GM19467 (cell line): ENCODE measurements at regions not wholly inside any gene's neighbourhood (a gene's known extent, or its start where the extent isn't known, plus 50 kb on each side); places are given as distances from the start of the nearest gene placed in this dataset.

Source experiments
- ATAC-seq: cut with Tn5 transposase; IDR thresholded peaks from one replicate; pipeline ENCODE4 v1.9.1; 2021; ENCODE audit warnings: mild to moderate bottlenecking, moderate library complexity; ENCODE audit not compliant: unreplicated experiment

DNA sequence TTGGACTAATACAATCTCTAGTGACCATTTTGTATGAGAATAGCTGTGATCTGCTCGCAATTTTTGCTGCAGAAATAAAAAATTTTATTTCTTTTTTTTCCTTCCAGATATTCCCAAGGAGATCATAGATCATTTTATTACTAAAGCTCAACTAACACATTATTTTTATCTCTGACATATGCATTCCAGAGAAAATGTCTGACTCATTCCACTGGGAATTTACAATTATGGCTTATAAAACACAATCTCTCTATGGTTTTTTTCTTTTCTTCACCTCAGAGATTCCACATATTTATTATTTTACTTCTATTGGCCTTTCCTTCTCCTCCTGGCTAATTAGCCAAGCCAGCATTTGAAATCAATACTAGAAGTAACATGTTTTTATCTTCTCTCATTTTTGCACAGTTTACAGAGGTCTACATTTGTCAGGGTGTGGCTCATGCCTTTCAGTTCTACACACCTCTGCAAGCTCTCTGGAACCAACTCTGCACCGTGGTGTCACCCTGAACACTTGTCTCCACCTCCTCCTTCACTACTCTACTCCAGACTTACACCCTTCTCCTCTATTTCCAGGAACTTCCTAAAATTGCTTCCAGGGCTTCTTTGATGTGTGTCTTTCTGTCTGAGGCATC is 59.8 kb upstream of the GPM6A start:
- no peak for ATAC-seq

- ATAC-seq, result no peak
Observed at GRCh38 chr4:175873707-175874106, 61.6 kb upstream of the GPM6A start.

DNA sequence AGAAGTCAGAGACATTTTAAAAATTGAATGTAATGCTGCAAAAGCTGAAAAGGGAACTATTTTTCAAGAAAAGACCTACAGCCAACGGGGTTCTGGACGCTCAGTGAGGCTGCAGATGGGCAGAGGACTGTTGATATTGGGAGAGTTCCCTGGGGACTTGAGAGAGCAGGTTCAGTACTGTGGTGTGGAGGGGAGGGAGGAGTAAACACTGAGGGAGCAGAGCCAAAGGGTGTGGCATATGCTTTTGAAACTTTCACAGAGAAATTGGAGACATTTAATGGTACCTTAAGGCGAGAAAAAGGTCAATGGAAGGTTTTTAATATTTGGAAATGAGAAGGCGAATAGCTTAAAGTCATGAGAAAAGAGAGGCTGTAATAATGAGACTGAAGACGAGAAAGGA is 62.2 kb upstream of the GPM6A start:
- no peak for ATAC-seq

DNA sequence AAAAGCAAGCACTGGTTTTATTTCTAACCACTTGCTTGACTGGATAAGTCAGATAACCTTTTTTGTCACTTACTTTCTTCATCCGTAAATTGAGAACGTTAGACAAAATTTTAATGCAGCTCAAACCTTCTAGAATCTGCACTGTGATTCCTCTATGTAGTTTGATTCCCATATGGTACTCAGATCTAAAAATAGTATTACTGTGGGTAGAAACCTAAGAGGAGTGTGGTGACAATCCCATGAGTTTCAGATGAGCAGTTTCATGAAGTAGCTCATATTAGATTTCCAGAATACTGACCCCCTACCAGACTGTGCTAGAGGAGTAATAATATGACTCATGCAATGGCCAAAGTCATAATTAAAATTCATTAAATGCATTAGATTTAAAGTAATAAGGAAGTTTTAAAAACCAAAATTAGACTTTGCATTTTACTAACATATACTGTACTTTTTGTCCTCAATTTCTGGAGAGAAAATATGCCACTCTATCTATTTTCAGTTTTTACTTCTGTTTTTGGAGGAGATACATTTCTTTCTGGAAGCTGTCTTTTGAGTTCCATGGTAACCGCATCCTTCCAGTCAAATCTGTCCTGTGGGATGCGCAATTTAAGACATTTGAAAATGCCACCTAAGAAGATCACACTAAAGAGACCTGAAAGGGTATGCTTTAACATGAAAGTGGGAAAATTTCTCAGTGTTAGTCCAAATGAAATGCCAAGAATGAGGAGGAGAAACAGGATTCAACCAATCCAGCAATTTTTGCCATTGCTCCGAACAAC is 64.1 kb upstream of the GPM6A start:
- ATAC-seq, result no peak

DNA sequence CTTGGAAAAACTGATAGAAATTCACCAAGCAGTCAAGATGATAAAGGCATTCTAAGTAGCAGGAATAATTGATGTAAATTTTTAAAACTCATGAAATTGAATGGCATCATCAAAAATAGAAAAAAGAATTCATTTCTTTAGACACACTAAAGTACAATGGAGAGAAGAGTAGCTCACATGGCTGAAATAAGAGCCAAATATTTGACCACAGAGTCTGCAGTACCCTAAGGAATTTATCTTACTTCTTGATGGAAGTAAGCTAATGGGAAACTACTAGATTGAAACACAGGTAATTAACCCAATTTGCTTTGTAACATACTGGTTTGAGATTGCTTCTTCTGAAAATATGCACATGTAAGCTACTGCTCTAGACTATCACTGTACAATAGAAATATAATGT is 70.8 kb upstream of the GPM6A start:
- ATAC-seq, result no peak

DNA sequence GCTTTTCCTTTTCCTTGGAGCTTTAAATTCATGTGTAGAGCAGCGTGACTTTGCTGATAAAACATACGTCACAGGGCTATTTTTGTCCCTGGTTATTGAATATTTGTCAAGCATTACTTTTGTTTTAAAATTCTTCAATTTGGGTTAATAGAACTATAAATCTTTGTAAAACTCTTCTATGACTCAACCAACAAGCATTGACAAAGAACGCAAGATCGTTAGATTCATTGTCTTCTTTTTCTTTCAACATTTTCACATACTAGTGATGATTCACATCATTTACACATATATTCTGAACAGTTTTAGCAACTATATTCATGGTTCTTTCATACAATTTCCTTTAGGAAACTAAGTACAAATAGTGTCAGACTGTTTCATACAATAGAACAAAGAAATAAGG is 72.0 kb upstream of the GPM6A start:
- no peak for ATAC-seq

DNA sequence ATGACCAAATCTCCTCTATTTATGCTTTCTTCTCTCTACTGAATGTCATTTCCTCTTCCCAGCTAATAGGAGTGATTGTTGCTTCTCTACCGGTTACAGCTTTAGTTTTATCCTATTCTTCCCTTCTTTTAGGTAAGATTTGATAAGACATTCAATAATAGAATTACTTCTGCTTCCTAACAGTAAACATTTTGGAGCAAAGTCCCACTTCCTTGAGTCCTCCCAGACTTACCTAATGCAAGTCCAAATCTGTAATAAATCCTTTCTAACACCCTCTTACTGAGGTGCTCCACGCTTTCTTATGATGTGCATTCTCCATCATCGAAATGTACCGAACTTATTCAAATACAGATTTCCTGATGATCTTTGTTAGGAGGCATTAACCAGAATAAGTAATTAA is 79.2 kb upstream of the GPM6A start:
- ATAC-seq, result no peak

- no peak for ATAC-seq
Observed at GRCh38 chr4:175891851-175892250, 79.8 kb upstream of the GPM6A start.

GRCh38 chr4:175905925-175906324 is 93.9 kb upstream of the GPM6A start:
- ATAC-seq, result no peak

- no peak for ATAC-seq
Observed at GRCh38 chr4:175906384-175906783, 94.3 kb upstream of the GPM6A start.

- no peak for ATAC-seq
Observed at GRCh38 chr4:175910700-175911099, 98.6 kb upstream of the GPM6A start.

- ATAC-seq, result no peak
Observed at GRCh38 chr4:175916626-175917351, 104.7 kb upstream of the GPM6A start.

GRCh38 chr4:175927121-175927520 is 115.1 kb upstream of the GPM6A start:
- ATAC-seq, result no peak

GRCh38 chr4:175929441-175929840 is 117.4 kb upstream of the GPM6A start:
- ATAC-seq, result no peak

DNA sequence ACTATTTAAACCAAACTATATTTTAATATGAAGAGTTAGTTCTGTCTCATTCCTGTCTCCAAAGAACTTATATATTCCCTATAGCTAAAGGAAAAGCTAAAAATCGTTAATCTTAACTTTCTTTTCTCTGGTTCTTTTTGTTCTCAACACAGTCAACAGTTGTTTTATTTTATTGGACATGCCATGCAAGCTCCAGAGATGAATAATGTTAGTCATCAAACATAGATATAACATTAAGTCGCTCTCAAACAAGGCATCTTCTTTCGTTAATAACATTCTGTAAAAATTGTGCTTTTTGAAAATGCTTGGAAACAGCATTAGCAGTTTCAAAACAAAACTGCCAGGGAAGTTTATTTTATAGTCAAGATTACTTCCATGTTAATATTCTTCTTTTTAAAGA is 117.9 kb upstream of the GPM6A start:
- no peak for ATAC-seq

DNA sequence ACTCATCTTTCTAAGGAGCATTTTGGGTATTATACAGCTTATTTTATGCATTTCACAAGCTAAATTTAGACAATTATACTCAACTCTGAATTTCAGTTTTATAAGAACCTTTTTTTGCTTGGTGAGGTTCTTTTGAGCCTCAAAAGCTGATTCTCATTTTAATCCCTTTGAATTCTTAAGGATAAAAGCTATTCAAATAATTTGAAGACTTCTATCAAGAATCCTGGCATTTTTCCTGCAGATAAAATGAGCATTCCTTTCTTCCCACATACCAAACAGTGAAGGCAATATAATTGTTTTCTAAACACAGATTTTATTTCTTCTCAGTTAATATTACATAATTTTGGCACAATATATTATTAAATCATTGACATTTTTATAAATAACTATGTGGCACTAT is 118.4 kb upstream of the GPM6A start:
- ATAC-seq, result no peak

DNA sequence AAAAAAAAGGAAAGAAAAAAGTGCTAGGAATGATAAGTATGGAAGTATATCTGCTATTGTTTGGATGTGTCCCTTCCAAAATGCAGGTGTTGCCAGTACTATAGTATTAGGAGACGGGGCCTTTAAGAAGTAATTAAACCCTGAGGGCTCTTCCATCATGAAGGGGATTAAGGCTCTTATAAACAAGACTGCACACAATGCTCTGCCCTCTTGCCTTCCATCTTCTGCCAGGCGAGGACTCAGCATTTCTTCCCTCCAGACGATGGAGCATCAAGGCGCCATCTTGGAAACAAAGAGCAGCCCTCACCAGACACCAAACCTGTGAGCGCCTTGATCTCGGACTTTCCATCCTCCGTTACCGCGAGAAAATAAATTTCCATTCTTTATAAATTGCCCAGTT is 120.1 kb upstream of the GPM6A start:
- ATAC-seq, result no peak

DNA sequence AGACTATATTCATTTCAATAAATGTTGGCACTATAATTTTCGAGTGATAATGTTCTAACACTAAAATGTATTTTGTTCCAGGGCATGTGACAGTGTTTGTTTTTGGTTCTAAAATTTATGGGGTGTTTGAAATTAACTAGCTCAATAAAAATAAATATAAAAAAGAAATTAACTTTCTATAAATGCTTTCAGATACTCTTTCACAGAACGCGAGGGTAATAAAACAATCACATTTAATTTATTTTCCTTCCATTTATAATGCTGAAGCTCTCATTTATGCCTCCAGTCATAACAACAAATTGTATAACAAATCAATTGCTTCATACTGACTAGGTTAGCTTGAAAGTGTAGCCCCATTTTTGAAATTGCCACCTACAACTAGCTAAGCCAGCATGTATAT is 122.4 kb upstream of the GPM6A start:
- ATAC-seq, result no peak

DNA sequence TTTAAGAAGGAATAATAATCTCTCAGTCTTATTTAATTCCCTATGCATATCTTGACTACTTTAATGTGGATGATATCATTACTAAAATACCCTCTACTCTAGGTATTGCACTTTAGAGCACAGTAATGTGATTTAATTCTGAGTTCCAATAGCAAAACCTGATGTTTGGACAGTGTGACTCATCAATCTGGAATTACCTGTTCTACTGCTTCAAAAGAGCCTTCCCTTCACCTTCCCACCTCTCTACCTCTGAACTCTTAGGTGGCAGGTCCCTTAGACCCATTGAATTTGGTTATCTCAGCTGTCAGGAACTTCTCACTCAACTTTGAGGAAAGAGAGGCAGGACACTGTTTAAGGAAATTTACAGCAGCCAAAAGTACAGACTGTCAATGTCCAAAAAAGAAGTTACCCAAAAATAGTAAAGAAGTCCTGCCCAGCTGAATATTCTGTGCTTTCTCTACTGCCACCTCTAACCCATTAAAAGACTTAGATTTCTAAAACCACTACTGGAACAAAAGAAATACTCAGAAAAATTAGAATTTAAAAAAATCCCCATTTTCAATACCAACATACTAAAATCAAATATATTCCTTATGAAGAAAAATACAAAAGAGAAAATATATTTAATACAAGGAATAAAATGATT is 123.1 kb upstream of the GPM6A start:
- ATAC-seq, result no peak

DNA sequence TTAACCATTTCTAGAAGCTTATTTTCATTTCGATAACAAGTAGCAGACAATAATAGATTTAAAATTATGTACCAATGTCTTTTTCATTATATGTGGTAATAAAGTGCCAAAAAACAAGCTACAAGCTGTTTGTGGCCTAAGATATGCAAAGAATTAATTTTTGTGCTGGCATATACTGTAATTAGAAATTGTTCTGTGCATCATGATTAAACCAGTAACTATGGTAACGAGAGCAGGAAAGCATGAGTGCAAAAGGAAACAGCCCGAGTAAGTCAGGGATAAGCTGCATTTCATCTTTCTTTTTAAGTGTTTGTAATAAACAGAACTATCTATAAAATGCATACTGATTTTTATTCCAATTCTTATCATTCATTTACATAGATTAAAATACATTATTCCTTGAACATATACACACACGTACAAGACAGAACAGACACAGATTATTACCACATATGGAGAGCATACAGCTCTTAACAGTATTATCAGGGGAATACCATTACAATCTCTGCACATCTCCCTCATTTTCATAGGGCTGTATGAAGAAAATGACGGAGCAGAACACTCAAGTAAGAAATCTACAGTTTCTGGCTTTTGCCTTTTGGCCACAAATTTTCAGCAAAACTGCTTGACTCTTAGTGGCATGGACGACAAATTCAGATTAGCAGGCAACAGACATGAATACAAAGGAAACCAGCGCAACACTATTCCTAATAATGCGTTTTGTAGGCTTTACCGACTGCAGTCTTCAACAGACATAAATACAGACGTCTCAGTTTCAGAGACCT is 121.3 kb upstream of the WDR17 start:
- ATAC-seq, result no peak
